GM21825 (cell line): ENCODE measurements at regions not wholly inside any gene's neighbourhood (a gene's known extent, or its start where the extent isn't known, plus 50 kb on each side); places are given as distances from the start of the nearest gene placed in this dataset.

Experiments used
- ATAC-seq: cut with Tn5 transposase; IDR thresholded peaks from one replicate; pipeline ENCODE4 v1.9.1; 2021; ENCODE audit warnings: mild to moderate bottlenecking, moderate library complexity; ENCODE audit not compliant: unreplicated experiment

GRCh38 chr12:107973950-107974349 is 155.1 kb upstream of the WSCD2 start:
- no peak for ATAC-seq

GRCh38 chr12:107976331-107976730 is 152.8 kb upstream of the WSCD2 start:
- ATAC-seq = no peak

- no peak for ATAC-seq
Measured at GRCh38 chr12:107978201-107978600, 150.9 kb upstream of the WSCD2 start.

GRCh38 chr12:107978641-107979040 is 150.4 kb upstream of the WSCD2 start:
- no peak for ATAC-seq

GRCh38 chr12:107983756-107984472 is 145.2 kb upstream of the WSCD2 start:
- no peak for ATAC-seq

- ATAC-seq = no peak
Measured at GRCh38 chr12:107984973-107985372, 144.1 kb upstream of the WSCD2 start.

GRCh38 chr12:107986183-107986582 is 142.9 kb upstream of the WSCD2 start:
- ATAC-seq = no peak

- ATAC-seq = no peak
Measured at GRCh38 chr12:107990325-107990724, 138.8 kb upstream of the WSCD2 start.

- no peak for ATAC-seq
Measured at GRCh38 chr12:107992029-107992428, 137.1 kb upstream of the WSCD2 start.

- ATAC-seq = no peak
Measured at GRCh38 chr12:107992870-107993451, 136.1 kb upstream of the WSCD2 start.

GRCh38 chr12:107998863-107999262 is 130.2 kb upstream of the WSCD2 start:
- no peak for ATAC-seq

- ATAC-seq = no peak
Measured at GRCh38 chr12:108000111-108000510, 129.0 kb upstream of the WSCD2 start.

GRCh38 chr12:108004319-108004718 is 124.8 kb upstream of the WSCD2 start:
- ATAC-seq = no peak

GRCh38 chr12:108008163-108008905 is 120.8 kb upstream of the WSCD2 start:
- ATAC-seq = no peak

GRCh38 chr12:108009442-108010070 is 119.5 kb upstream of the WSCD2 start:
- ATAC-seq = no peak

GRCh38 chr12:108016022-108016564 is 113.0 kb upstream of the WSCD2 start:
- no peak for ATAC-seq

- ATAC-seq = no peak
Measured at GRCh38 chr12:108017472-108018057, 111.5 kb upstream of the WSCD2 start.

GRCh38 chr12:108019862-108020261 is 109.2 kb upstream of the WSCD2 start:
- no peak for ATAC-seq

- ATAC-seq = no peak
Measured at GRCh38 chr12:108021141-108021540, 107.9 kb upstream of the WSCD2 start.

GRCh38 chr12:108021949-108022522 is 107.1 kb upstream of the WSCD2 start:
- ATAC-seq = no peak
